Activated T-cell treated with anti-CD3 and anti-CD28 coated beads, Interleukin-2, amount 50 U/mL, for 24 hours (primary cell): ENCODE measurements at regions not wholly inside any gene's neighbourhood (a gene's known extent, or its start where the extent isn't known, plus 50 kb on each side); places are given as distances from the start of the nearest gene placed in this dataset.

Source experiments
- DNase-seq: peaks from one replicate; pipeline ENCODE4 v3.0.0-alpha.2; 2020
- H3K27ac Mint-ChIP-seq: 2 replicates; pipeline ENCODE4 v1.8.0; 2020; ENCODE audit warnings: mild to moderate bottlenecking, mixed read lengths
- H3K27me3 Mint-ChIP-seq: 2 replicates; pipeline ENCODE4 v1.8.0; 2020; ENCODE audit warnings: mixed read lengths
- H3K36me3 Mint-ChIP-seq: 2 replicates; pipeline ENCODE4 v1.8.0; 2020; ENCODE audit warnings: low read depth, mixed read lengths
- H3K4me1 Mint-ChIP-seq: 2 replicates; pipeline ENCODE4 v1.8.0; 2020; ENCODE audit warnings: low read depth, mixed read lengths
- H3K4me3 Mint-ChIP-seq: 2 replicates; pipeline ENCODE4 v1.8.0; 2020; ENCODE audit warnings: mild to moderate bottlenecking, moderate library complexity, mixed read lengths
- H3K9me3 Mint-ChIP-seq: 2 replicates; pipeline ENCODE4 v1.8.0; 2020; ENCODE audit warnings: mixed read lengths

- no peak overlapping the region for H3K27ac Mint-ChIP-seq
- H3K4me3 Mint-ChIP-seq, result no peak overlapping the region
- H3K36me3 Mint-ChIP-seq, result no peaks in the 10 kb centered on the region
- no peaks in the 10 kb centered on the region for H3K4me1 Mint-ChIP-seq
- peaks cover 2% of the 10 kb centered on the region for H3K9me3 Mint-ChIP-seq
- peaks cover 11% of the 10 kb centered on the region for H3K27me3 Mint-ChIP-seq
- no peak for DNase-seq
Observed at GRCh38 chr15:97861529-97862260, 98.8 kb upstream of the ARRDC4 start.

GRCh38 chr15:97866959-97867358 lies 93.5 kb upstream of the ARRDC4 start:
- Mint-ChIP-seq H3K4me3 (no peak overlapping the region), H3K27me3 (peaks cover 9% of the 10 kb centered on the region), H3K27ac (no peak overlapping the region), H3K9me3 (peaks cover 2% of the 10 kb centered on the region), H3K36me3 (no peaks in the 10 kb centered on the region), H3K4me1 (no peaks in the 10 kb centered on the region)
- no peak for DNase-seq

GRCh38 chr15:97867870-97868269 lies 92.6 kb upstream of the ARRDC4 start:
- no peaks in the 10 kb centered on the region for H3K36me3 Mint-ChIP-seq
- no peaks in the 10 kb centered on the region for H3K9me3 Mint-ChIP-seq
- peaks cover 9% of the 10 kb centered on the region for H3K27me3 Mint-ChIP-seq
- H3K4me3 Mint-ChIP-seq, result no peak overlapping the region
- no peaks in the 10 kb centered on the region for H3K4me1 Mint-ChIP-seq
- H3K27ac Mint-ChIP-seq, result no peak overlapping the region
- no peak for DNase-seq

GRCh38 chr15:97868981-97869380 lies 91.5 kb upstream of the ARRDC4 start:
- H3K4me1 Mint-ChIP-seq, result no peaks in the 10 kb centered on the region
- H3K4me3 Mint-ChIP-seq, result no peak overlapping the region
- no peak overlapping the region for H3K27ac Mint-ChIP-seq
- no peak for DNase-seq
- H3K36me3 Mint-ChIP-seq, result no peaks in the 10 kb centered on the region
- H3K9me3 Mint-ChIP-seq, result no peaks in the 10 kb centered on the region
- H3K27me3 Mint-ChIP-seq, result peaks cover 9% of the 10 kb centered on the region

GRCh38 chr15:97870771-97871170 lies 89.7 kb upstream of the ARRDC4 start:
- H3K27me3 Mint-ChIP-seq, result peaks cover 13% of the 10 kb centered on the region
- no peaks in the 10 kb centered on the region for H3K36me3 Mint-ChIP-seq
- H3K4me1 Mint-ChIP-seq, result no peaks in the 10 kb centered on the region
- H3K27ac Mint-ChIP-seq, result no peak overlapping the region
- H3K9me3 Mint-ChIP-seq, result no peaks in the 10 kb centered on the region
- H3K4me3 Mint-ChIP-seq, result no peak overlapping the region
- DNase-seq, result no peak

GRCh38 chr15:97874139-97874538 lies 86.4 kb upstream of the ARRDC4 start:
- no peak overlapping the region for H3K27ac Mint-ChIP-seq
- DNase-seq, result no peak
- peaks cover 3% of the 10 kb centered on the region for H3K4me1 Mint-ChIP-seq
- no peak overlapping the region for H3K4me3 Mint-ChIP-seq
- no peaks in the 10 kb centered on the region for H3K36me3 Mint-ChIP-seq
- H3K9me3 Mint-ChIP-seq, result no peaks in the 10 kb centered on the region
- peaks cover 26% of the 10 kb centered on the region for H3K27me3 Mint-ChIP-seq

- Mint-ChIP-seq H3K27ac (no peak overlapping the region), H3K4me3 (peak overlapping the region; percentile 23), H3K27me3 (peaks cover 24% of the 10 kb centered on the region), H3K4me1 (peaks cover 3% of the 10 kb centered on the region), H3K36me3 (no peaks in the 10 kb centered on the region), H3K9me3 (no peaks in the 10 kb centered on the region)
- DNase-seq, result no peak
Observed at GRCh38 chr15:97875025-97875512, 85.4 kb upstream of the ARRDC4 start.

GRCh38 chr15:97875513-97876280 lies 84.8 kb upstream of the ARRDC4 start:
- Mint-ChIP-seq H3K4me1 (peaks cover 3% of the 10 kb centered on the region), H3K9me3 (no peaks in the 10 kb centered on the region), H3K36me3 (no peaks in the 10 kb centered on the region), H3K27me3 (peaks cover 24% of the 10 kb centered on the region), H3K27ac (no peak overlapping the region), H3K4me3 (peak overlapping the region; percentile 23)
- DNase-seq, result no peak

- Mint-ChIP-seq H3K9me3 (no peaks in the 10 kb centered on the region), H3K36me3 (no peaks in the 10 kb centered on the region), H3K4me1 (peaks cover 3% of the 10 kb centered on the region), H3K4me3 (no peak overlapping the region), H3K27ac (no peak overlapping the region), H3K27me3 (peaks cover 24% of the 10 kb centered on the region)
- no peak for DNase-seq
Observed at GRCh38 chr15:97876281-97876675, 84.2 kb upstream of the ARRDC4 start.

GRCh38 chr15:97881346-97881965 lies 79.0 kb upstream of the ARRDC4 start:
- Mint-ChIP-seq H3K9me3 (no peaks in the 10 kb centered on the region), H3K27ac (no peak overlapping the region), H3K36me3 (no peaks in the 10 kb centered on the region), H3K4me1 (peaks cover under 1% of the 10 kb centered on the region), H3K4me3 (no peak overlapping the region), H3K27me3 (peaks cover 18% of the 10 kb centered on the region)
- DNase-seq, result no peak

- Mint-ChIP-seq H3K9me3 (no peaks in the 10 kb centered on the region), H3K4me1 (no peaks in the 10 kb centered on the region), H3K4me3 (no peak overlapping the region), H3K27me3 (peaks cover 10% of the 10 kb centered on the region), H3K36me3 (no peaks in the 10 kb centered on the region), H3K27ac (no peak overlapping the region)
- no peak for DNase-seq
Observed at GRCh38 chr15:97884513-97885131, 75.9 kb upstream of the ARRDC4 start.

- Mint-ChIP-seq H3K9me3 (no peaks in the 10 kb centered on the region), H3K27ac (no peak overlapping the region), H3K4me3 (no peak overlapping the region), H3K27me3 (peaks cover 11% of the 10 kb centered on the region), H3K4me1 (no peaks in the 10 kb centered on the region), H3K36me3 (no peaks in the 10 kb centered on the region)
- DNase-seq, result no peak
Observed at GRCh38 chr15:97890307-97890706, 70.2 kb upstream of the ARRDC4 start.

GRCh38 chr15:97892167-97892938 lies 68.2 kb upstream of the ARRDC4 start:
- Mint-ChIP-seq H3K9me3 (no peaks in the 10 kb centered on the region), H3K4me1 (no peaks in the 10 kb centered on the region), H3K4me3 (no peak overlapping the region), H3K27ac (no peak overlapping the region), H3K27me3 (peaks cover 7% of the 10 kb centered on the region), H3K36me3 (no peaks in the 10 kb centered on the region)
- DNase-seq, result no peak

- H3K4me1 Mint-ChIP-seq, result no peaks in the 10 kb centered on the region
- no peaks in the 10 kb centered on the region for H3K9me3 Mint-ChIP-seq
- no peak for DNase-seq
- no peak overlapping the region for H3K4me3 Mint-ChIP-seq
- H3K27ac Mint-ChIP-seq, result no peak overlapping the region
- H3K36me3 Mint-ChIP-seq, result no peaks in the 10 kb centered on the region
- H3K27me3 Mint-ChIP-seq, result peaks cover 7% of the 10 kb centered on the region
Observed at GRCh38 chr15:97893967-97894366, 66.5 kb upstream of the ARRDC4 start.
